NCI-H2196 (cell line): ENCODE measurements at regions not wholly inside any gene's neighbourhood (a gene's known extent, or its start where the extent isn't known, plus 50 kb on each side); places are given as distances from the start of the nearest gene placed in this dataset.
"Not testable (repeated sequence)": the region's sequence is repeated elsewhere in the genome, so short reads cannot be mapped to it uniquely, and the experiment has no call there.

Experiments used
- DNase-seq: peaks from one replicate; lab custom pipeline; 2025; ENCODE audit not compliant: unreplicated experiment; lab: John Stamatoyannopoulos, UW

DNA sequence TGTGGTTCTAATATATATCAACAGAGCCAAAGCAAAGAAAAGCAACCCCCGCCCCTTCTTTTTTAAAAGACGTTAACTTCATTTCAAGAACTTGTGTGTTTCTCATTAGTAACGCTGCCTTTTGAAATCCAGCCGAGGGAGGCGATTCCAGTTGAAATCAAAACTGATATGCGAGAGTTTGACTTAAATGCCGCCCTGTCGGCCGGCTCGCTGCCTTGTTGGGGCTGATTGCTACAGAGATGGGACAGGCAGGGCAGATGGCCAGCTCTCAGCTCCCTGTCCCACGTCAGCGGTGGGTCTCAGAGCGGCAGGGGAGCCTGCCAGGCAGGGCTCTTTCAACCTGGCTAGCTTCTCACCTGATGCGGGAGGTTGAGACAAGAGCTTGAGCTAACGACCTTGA lies 51.9 kb upstream of the ALX4 start:
- no peak for DNase-seq

DNA sequence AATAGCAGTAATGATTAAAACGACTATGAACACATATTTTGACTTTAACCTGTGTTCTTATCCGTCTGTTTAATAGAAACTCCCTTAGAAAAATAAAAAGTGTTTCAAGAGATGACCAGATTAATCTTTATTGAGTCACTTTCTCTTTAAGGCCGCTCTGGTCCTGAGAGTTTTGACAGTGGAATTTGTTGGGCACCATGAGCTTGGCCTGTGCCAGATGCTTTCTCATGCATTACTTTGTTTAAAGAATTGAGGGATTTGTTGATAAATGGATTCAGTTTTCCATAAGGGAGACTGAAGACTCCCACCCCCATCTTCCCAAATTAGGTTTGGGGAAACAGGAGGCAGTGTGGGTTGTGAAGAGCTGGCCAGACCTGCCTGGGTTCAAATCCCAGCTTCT lies 53.2 kb upstream of the ALX4 start:
- no peak for DNase-seq

DNA sequence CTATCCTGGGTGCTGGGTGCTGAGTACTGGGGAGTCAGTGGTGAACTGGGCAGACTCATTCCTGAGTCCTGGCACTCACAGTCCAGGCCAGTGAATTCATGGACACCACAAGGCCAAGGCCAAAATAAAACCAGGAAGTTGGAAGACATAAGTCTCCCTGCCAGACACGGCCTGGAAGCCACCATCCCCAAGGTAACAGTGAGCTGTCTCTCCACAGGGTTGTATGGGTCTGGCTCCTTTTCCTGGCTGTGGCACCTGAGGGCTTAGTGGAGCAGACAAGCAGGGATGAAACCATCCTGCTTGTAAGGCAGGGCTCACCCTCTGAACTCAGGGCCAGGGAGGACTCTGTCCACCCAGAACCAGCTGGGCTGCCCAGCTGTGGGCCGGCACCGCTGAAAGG lies 54.7 kb upstream of the ALX4 start:
- DNase-seq = no peak

- no peak for DNase-seq
These were observed 55.7 kb upstream of the ALX4 start for GRCh38 chr11:44365616-44366015.

DNA sequence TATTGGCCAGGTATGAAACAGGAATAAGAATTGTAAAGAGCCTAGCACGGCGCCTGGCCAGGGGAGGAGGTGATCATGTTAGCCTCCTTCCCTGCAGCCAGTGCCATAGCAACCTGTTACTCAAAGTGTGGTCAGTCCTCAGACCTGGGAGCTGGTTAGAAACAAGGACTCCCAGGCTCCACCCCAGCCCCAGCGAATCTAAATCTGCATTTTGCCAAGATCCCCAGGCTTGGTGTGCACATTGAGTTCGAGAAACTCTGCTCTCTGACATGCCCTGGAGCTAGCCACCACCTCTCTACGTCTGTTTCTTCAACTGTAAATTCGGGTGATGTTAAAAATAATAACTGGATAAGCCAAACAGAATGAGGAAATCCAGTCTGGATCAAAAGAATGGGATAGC lies 56.1 kb upstream of the ALX4 start:
- DNase-seq = no peak

GRCh38 chr11:44366741-44367140 lies 56.8 kb upstream of the ALX4 start:
- no peak for DNase-seq

GRCh38 chr11:44367452-44367851 lies 57.5 kb upstream of the ALX4 start:
- DNase-seq = no peak

GRCh38 chr11:44368886-44369285 lies 58.9 kb upstream of the ALX4 start:
- DNase-seq = no peak

DNA sequence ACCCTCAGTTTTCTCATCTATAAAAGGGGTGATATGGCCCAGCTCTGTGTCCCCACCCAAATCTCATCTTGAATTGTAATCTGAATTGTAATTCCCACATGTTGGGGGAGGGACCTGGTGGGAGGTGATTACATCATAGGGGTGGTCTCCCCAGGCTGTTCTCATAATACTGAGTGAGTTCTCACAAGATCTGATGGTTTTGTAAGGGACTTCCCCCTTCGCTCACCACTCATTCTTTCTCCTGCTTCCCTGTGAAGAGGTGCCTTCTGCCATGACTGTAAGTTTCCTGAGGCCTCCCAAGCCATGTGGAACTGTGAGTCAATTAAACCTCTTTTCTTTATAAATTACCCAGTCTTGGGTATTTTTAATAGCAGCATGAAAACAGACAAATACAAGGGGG lies 61.1 kb upstream of the ALX4 start:
- not testable (repeated sequence) for DNase-seq

DNA sequence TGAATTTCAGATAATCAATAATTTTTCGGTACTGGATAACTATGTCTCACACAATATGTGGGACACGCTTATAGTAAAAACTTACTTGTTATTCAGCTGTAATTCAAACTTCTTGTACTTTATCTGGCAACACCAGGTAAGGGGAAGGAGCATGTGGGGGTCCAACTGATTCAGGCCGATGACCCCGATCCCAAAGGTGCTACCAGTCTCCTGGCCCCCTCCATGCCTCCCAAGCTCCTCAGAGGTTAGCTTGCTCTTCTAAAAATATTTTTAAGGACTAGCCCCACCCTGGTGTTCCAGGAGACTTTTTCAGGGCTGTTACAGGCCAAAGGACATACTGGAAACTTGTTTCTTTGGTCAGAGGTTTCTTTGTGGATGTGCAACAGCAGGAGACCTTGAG lies 61.8 kb upstream of the ALX4 start:
- no peak for DNase-seq

GRCh38 chr11:44372989-44373388 lies 63.0 kb upstream of the ALX4 start:
- no peak for DNase-seq

DNA sequence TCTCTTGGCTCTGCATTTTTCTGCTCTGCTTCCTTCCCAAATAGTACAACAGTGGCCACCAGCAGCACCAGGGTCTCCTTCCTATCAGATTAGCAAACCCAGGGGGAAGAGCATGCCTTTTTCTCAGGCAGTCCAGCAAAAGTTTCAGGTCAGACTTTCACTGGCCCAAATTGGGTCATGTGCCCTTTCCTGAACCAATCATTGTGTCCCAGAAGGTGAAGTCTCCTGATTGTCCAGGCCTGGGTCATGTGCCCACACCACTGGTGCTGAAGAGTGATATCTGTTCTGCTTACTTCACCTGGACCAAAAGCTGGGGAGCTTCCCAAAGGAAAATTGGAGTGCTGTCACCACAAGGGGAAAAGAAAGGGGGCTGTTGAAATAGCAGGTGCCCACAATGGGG lies 64.1 kb upstream of the ALX4 start:
- DNase-seq = no peak

GRCh38 chr11:44376423-44376822 lies 66.5 kb upstream of the ALX4 start:
- no peak for DNase-seq

- no peak for DNase-seq
These were observed 67.2 kb upstream of the ALX4 start for GRCh38 chr11:44377121-44377520.

- DNase-seq = no peak
These were observed 68.0 kb upstream of the ALX4 start for GRCh38 chr11:44377914-44378321.

DNA sequence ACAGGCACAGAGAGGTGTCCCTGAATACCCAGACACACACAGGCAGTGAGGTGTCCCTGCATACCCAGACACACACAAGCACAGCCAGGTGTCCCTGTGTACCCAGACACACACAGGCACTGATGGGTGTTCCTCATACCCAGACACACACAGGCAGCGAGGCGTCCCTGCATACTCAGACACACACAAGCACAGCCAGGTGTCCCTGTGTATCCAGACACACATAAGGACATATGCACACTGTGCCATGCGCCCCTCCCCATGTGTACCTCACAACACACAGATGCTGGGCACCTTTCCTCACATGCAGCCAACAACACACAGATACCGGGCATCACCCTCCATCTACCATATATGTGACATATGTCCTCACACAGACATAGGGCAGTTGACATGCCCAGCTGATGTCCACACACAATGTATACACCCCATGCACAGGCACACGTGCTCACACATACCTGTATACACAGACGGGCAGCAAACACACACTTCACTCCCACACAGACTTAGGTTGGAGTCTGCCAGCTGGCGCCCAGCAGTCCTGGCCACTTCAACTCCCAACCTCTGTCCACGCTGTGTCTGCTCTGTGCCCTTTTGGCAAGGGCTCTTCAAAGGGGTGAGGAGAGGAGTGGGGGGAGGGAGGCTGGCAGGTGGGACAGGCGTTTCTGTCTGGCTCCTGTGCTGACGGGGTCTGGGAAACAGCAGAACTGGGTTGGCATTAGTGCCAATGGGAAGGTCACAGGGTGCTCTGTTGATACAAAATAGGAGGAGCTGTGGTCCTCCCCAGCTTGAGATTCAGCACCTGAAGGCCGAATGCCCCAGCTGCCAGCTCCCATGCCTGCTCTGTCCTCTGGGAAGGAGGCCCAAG lies 69.4 kb upstream of the ALX4 start:
- peak; percentile 85 for DNase-seq

DNA sequence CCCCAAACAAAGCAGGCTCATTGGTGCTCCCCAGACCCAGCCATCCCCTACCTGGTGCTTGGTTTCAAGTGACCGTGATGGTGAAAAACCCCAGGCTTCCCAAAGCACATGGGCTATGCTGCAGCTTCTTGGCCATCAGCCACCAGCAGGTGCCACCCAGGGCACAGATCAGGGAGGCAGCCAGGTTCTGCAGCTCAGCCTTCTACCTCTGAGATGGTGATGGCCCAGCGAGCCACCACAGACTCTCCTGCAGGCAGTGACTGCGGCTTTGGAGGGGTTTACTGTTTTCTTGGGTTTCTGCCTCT lies 70.0 kb upstream of the ALX4 start:
- peak; percentile 85 for DNase-seq

- DNase-seq = no peak
These were observed 70.9 kb upstream of the ALX4 start for GRCh38 chr11:44380820-44381219.

- no peak for DNase-seq
These were observed 71.3 kb upstream of the ALX4 start for GRCh38 chr11:44381261-44381660.

- no peak for DNase-seq
These were observed 72.2 kb upstream of the ALX4 start for GRCh38 chr11:44382118-44382517.

DNA sequence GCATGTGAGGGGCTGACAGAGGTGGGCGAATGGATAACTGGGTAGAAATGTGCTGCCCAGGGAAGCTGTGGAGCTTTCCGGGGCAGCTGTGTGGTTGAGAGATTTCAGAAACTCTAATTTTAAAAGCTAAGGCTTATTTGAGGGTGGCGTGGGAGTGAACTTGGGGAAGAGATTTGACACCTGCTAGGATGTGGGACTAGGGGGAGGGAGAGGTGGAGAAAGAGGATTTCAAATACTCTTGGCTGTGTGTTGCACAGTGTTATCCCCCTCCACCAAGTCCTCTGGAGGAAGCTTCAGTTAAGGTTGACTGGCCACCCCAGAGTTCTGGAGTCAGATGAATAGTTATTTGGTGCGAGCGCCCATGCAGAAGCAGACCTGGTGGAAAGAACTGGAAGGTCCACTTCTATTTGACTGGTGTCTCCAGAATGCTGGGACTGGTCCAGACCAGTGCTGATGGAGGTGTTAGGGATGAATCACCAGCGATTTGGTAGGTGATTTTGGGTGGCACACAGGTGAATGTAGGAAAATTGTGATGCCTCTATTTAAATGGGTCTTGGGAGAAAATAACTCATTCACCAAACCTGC lies 72.8 kb upstream of the ALX4 start:
- no peak for DNase-seq

DNA sequence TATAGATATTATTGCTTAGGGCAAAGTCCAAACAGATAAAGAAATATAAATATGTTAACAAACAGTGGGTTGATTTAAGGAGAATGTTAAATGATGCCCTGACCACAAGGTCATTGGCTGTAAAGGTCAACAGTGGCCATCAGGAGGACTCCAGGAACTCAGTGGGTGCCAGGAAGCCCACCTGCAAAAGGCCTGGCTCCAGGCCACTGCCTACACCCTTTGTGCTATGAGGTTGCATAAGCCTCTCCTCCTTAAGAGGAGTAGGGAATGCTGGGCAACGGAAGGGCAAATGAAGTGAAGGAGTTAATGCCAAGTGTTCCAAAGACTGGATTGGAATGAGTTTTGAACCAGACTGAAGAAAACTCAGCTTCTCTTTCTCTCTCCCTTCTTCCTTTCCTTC lies 73.3 kb upstream of the ALX4 start:
- no peak for DNase-seq

DNA sequence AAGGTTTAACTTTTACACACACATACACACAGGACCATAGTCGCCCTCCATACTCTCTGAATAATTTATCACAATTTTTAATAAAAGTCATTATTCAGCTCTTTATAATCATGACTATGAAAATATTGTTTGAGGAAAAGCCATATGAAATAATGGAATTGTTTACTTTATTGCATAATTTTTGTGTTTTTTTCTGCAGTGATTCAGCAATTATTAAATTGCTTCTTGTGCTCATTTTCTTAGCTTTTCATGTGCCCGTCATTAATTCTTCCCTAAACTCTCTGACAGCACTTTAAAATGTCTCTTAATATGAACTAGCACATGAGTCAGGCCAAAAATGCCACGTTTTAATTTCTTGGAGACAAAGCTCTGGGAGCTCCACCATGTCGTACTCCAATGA lies 77.5 kb upstream of the ALX4 start:
- no peak for DNase-seq
